ENCODE measurements at regions not wholly inside any gene's neighbourhood (a gene's known extent, or its start where the extent isn't known, plus 50 kb on each side); places are given as distances from the start of the nearest gene placed in this dataset.
"Not testable (repeated sequence)": the region's sequence is repeated elsewhere in the genome, so short reads cannot be mapped to it uniquely, and the experiment has no call there.

DNA sequence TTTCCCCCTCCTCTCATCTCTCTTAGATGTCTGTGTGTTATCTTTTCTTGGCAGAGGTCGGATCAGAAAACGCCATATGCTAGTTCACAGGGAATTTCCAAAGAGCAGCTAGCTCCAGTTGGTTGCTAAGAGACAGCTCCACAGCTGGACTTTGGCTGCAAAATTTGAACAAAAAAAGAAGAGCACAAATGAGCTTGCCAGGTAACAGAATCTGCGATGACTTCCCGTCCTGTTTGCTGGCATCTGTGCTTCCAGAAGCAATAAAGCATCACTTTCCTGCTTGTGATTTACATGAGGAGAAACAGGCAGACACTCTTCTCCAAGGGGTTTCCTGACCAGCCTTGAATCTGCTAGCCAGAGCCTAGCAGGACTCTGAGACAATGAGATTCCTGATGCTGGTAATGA, 596.0 kb upstream of the B3GAT1 start:
- H3K9me3 ChIP-seq, result peaks cover 0 to 6% (median 0%) of the 10 kb centered on the region in 3 donors
- H3K36me3 ChIP-seq, result no peaks in the 10 kb centered on the region
- H3K27me3 ChIP-seq, result peaks cover 42% of the 10 kb centered on the region
- H3K27ac ChIP-seq, result no peak overlapping the region
- WGBS, 2 donors (ENCODE audit: low coverage in 1 of 2), result 0 to 11% methylated on average over 2 to 4 of the region's 4 CpGs
- no peak overlapping the region for H3K4me3 ChIP-seq
- no peak for ATAC-seq
- peaks cover 0 to 6% (median 0%) of the 10 kb centered on the region in 3 donors for H3K4me1 ChIP-seq
- TF ChIP-seq POLR2A (IDR thresholded peaks at IDR 0.05), result no peak
- no peak for TF ChIP-seq POLR2AphosphoS5 (IDR thresholded peaks at IDR 0.05)
- TF ChIP-seq EP300 (IDR thresholded peaks at IDR 0.05), result no peak
- TF ChIP-seq, protein P1, sequence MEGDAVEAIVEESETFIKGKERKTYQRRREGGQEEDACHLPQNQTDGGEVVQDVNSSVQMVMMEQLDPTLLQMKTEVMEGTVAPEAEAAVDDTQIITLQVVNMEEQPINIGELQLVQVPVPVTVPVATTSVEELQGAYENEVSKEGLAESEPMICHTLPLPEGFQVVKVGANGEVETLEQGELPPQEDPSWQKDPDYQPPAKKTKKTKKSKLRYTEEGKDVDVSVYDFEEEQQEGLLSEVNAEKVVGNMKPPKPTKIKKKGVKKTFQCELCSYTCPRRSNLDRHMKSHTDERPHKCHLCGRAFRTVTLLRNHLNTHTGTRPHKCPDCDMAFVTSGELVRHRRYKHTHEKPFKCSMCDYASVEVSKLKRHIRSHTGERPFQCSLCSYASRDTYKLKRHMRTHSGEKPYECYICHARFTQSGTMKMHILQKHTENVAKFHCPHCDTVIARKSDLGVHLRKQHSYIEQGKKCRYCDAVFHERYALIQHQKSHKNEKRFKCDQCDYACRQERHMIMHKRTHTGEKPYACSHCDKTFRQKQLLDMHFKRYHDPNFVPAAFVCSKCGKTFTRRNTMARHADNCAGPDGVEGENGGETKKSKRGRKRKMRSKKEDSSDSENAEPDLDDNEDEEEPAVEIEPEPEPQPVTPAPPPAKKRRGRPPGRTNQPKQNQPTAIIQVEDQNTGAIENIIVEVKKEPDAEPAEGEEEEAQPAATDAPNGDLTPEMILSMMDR (IDR thresholded peaks at IDR 0.05), result no peak

DNA sequence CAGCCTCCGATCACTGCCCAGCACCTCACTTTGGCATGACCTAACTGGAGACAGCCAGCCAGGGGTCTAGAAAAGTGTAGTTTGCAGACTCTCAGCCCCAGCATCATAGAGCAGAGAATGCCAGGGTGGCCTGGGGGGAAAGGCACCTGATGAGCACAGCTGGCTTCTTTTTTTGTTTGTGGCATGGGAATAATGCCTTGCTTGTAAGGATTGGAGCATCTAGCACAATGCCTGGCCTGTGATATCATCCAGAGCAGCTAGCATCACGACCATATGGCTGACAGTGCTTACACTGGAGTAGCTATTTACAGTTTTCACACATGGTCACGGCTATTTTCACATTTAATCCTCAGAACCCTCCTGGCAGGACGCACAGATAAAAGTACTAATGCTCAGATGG, 594.8 kb upstream of the B3GAT1 start:
- Histone ChIP-seq H3K4me3 (no peak overlapping the region), H3K4me1 (peaks cover 0 to 6% (median 0%) of the 10 kb centered on the region in 3 donors), H3K27ac (no peak overlapping the region), H3K9me3 (no peaks in the 10 kb centered on the region), H3K36me3 (no peaks in the 10 kb centered on the region), H3K27me3 (peaks cover 42% of the 10 kb centered on the region)
- TF ChIP-seq EP300 (IDR thresholded peaks at IDR 0.05), result no peak
- TF ChIP-seq POLR2AphosphoS5 (IDR thresholded peaks at IDR 0.05), result no peak
- no peak for TF ChIP-seq POLR2A (IDR thresholded peaks at IDR 0.05)
- TF ChIP-seq, protein P1 (IDR thresholded peaks at IDR 0.05), result no peak
- WGBS, 2 donors (ENCODE audit: low coverage in 1 of 2), result 48 to 84% methylated on average over 2 to 3 of the region's 4 CpGs
- no peak for ATAC-seq

DNA sequence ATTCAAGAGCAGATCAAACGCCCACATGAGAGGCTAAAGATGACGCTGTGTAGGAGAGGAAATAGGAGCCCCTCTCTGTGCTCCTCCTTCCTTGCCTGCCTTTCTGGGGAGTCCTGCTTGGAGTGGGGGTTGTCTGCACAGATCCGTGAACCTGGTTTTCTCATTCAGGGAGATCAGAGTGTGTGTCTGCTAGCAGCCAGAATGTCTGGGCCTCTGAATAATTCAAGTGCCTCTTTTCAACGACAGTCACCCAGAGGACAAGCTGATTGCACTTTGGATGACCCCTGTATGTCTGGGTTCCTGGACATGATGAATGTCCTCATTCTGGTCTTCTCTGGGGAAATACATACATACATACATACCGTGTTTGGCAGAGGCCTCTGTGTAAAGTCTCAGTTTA, 592.5 kb upstream of the B3GAT1 start:
- H3K4me1 ChIP-seq, result peaks cover 0 to 6% (median 0%) of the 10 kb centered on the region in 3 donors
- H3K27ac ChIP-seq, result no peak overlapping the region
- no peak for ATAC-seq
- WGBS, 2 donors (ENCODE audit: low coverage in 1 of 2), result 25 to 36% methylated on average over 1 to 3 of the region's 5 CpGs
- H3K27me3 ChIP-seq, result peaks cover 50% of the 10 kb centered on the region
- no peaks in the 10 kb centered on the region for H3K36me3 ChIP-seq
- no peak overlapping the region for H3K4me3 ChIP-seq
- TF ChIP-seq EP300 (IDR thresholded peaks at IDR 0.05), result no peak
- TF ChIP-seq POLR2A (IDR thresholded peaks at IDR 0.05), result no peak
- TF ChIP-seq, protein P1 (IDR thresholded peaks at IDR 0.05), result no peak
- no peak for TF ChIP-seq POLR2AphosphoS5 (IDR thresholded peaks at IDR 0.05)
- no peaks in the 10 kb centered on the region for H3K9me3 ChIP-seq

DNA sequence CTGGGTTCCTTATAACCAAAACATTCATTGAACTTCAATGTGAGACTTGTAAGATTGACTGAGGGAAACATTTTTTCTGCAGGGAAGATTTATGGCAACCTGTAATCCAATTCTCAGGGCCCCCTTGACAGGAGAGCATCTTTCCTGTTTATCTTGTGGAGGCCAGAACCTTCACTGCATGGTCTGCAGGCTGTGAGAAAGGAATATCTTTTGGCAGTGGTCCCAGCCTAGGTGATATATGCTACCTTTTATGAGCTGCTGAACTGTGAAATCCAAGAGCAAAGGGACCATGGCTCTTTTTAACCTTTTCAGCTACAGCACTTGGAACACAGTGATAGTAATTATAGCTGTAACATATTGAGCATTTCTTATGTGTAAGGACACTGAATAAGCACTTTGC, 590.2 kb upstream of the B3GAT1 start:
- Histone ChIP-seq H3K9me3 (no peaks in the 10 kb centered on the region), H3K36me3 (no peaks in the 10 kb centered on the region), H3K27ac (no peak overlapping the region), H3K27me3 (peaks cover 56% of the 10 kb centered on the region), H3K4me1 (no peaks in the 10 kb centered on the region), H3K4me3 (no peak overlapping the region)
- no peak for ATAC-seq
- no peak for TF ChIP-seq EP300 (IDR thresholded peaks at IDR 0.05)
- no peak for TF ChIP-seq POLR2AphosphoS5 (IDR thresholded peaks at IDR 0.05)
- no peak for TF ChIP-seq POLR2A (IDR thresholded peaks at IDR 0.05)
- TF ChIP-seq, protein P1 (IDR thresholded peaks at IDR 0.05), result no peak

DNA sequence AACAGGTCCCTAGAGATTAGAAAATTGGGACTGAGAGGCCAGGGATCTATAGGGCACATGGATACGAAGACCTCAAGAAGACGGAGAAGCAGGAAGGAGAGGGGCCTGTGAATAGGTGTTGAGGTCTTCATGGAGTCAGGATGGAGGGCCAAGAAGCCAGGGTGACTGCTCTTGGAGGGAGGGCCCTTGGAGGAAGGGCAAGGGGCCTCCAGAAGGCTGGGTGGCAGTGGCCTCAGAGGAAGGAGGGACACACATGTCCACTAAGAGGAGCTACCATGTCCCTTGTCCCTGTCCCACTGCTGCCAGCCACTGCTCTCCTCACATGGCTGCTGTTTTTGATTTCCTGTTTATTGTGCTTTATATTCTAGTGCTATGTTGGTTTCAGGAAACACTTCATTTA, 589.5 kb upstream of the B3GAT1 start:
- no peak overlapping the region for H3K4me3 ChIP-seq
- H3K27me3 ChIP-seq, result peaks cover 52% of the 10 kb centered on the region
- WGBS, 2 donors (ENCODE audit: low coverage in 1 of 2), result 86 to 96% methylated on average over 2 of the region's 2 CpGs
- H3K27ac ChIP-seq, result no peak overlapping the region
- TF ChIP-seq, protein P1 (IDR thresholded peaks at IDR 0.05), result no peak
- TF ChIP-seq POLR2AphosphoS5 (IDR thresholded peaks at IDR 0.05) (no peak), EP300 (IDR thresholded peaks at IDR 0.05) (no peak), POLR2A (IDR thresholded peaks at IDR 0.05) (no peak)
- no peak for ATAC-seq
- no peaks in the 10 kb centered on the region for H3K9me3 ChIP-seq
- H3K4me1 ChIP-seq, result no peaks in the 10 kb centered on the region
- H3K36me3 ChIP-seq, result no peaks in the 10 kb centered on the region

DNA sequence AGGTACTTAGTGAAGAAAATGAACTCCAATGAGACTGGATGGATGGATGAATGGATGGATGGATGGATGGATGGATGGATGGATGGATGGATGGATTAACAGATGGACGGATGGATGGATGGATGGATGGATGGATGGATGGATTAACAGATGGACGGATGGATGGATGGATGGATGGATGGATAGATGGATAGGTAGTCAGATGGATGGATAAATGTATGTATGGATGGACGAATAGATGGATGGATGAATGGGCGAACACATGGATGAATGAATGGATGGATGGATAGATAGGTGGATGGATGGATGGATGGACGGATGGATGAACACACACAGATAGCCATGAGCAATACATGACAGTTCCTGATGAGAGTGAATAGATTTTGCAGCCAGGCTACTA, 589.0 kb upstream of the B3GAT1 start:
- H3K4me3 ChIP-seq, H3K4me1 ChIP-seq, H3K36me3 ChIP-seq, H3K9me3 ChIP-seq, ATAC-seq, H3K27ac ChIP-seq: not testable (repeated sequence)
- H3K27me3 ChIP-seq, result peaks cover 47% of the 10 kb centered on the region
- 69 to 79% methylated on average over 5 of the region's 5 CpGs for WGBS, 2 donors (ENCODE audit: low coverage in 1 of 2)
